BJ (cell line): ENCODE measurements at regions not wholly inside any gene's neighbourhood (a gene's known extent, or its start where the extent isn't known, plus 50 kb on each side); places are given as distances from the start of the nearest gene placed in this dataset.
A peak's percentile ranks its signal among the peaks of the same experiment; 100 is the strongest.

ENCODE experiments used
- CTCF ChIA-PET: fragments of 350-600 bp; formaldehyde crosslinking; extraction: SDS; loops from one replicate; lab custom pipeline; 2021; ENCODE audit warnings: antibody characterized with exemption, inconsistent platforms; lab: Yijun Ruan, JAX
- POLR2A ChIA-PET: fragments of 300-600 bp; sonication (Branson Sonifier 250); formaldehyde crosslinking; extraction: SDS; loops from one replicate; lab custom pipeline; 2021; ENCODE audit warnings: antibody characterized with exemption; lab: Charles Lee
- DNase-seq: peaks from one replicate; pipeline ENCODE4 v3.0.0-alpha.2; 2011; ENCODE audit warnings: low read depth
- H3K27me3 ChIP-seq: 2 replicates; pipeline ENCODE4 v1.6.0; 2011; ENCODE audit warnings: low read length; ENCODE audit not compliant: control insufficient read depth, insufficient read depth
- H3K36me3 ChIP-seq: 2 replicates; pipeline ENCODE4 v1.5.1; 2011; ENCODE audit warnings: low read length; ENCODE audit not compliant: control insufficient read depth, insufficient read depth
- H3K4me3 ChIP-seq: 2 replicates; pipeline ENCODE4 v1.5.1; 2011; ENCODE audit warnings: low read depth, mild to moderate bottlenecking, control low read depth, low read length
- CTCF ChIP-seq: IDR thresholded peaks from 2 replicates; pipeline ENCODE4 v1.5.1; 2011; ENCODE audit warnings: low read depth, mild to moderate bottlenecking, control low read depth, inconsistent platforms, low read length, moderate library complexity; ENCODE audit not compliant: insufficient read depth

GRCh38 chr6:9576521-9576920 lies 838.4 kb downstream of the TFAP2A start:
- H3K27me3 ChIP-seq, result no peaks in the 10 kb centered on the region
- no peak overlapping the region for H3K4me3 ChIP-seq
- POLR2A ChIA-PET, result no interaction called here
- H3K36me3 ChIP-seq, result no peaks in the 10 kb centered on the region
- DNase-seq, result no peak
- CTCF ChIA-PET, result no interaction called here
- no peak for TF ChIP-seq CTCF

- Histone ChIP-seq H3K27me3 (no peaks in the 10 kb centered on the region), H3K4me3 (no peak overlapping the region), H3K36me3 (no peaks in the 10 kb centered on the region)
- DNase-seq, result no peak
- ChIA-PET POLR2A (no interaction called here), CTCF (no interaction called here)
- no peak for TF ChIP-seq CTCF
Measured at GRCh38 chr6:9566096-9566495, 848.8 kb downstream of the TFAP2A start.

- CTCF ChIA-PET, result interaction anchor here (0.7 to 1.4 kb wide), 3 partner anchors 12 to 583 kb away, joined by 3 to 4 read pairs (median 3); no protein-coding TSS in a partner anchor
- POLR2A ChIA-PET, result interaction anchor here (0.6 kb wide), 1 partner anchor 752 kb away, joined by 9 read pairs; no protein-coding TSS in a partner anchor
- TF ChIP-seq CTCF, result no peak
- Histone ChIP-seq H3K4me3 (no peak overlapping the region), H3K27me3 (no peaks in the 10 kb centered on the region), H3K36me3 (no peaks in the 10 kb centered on the region)
- DNase-seq, result peak; percentile 10
Measured at GRCh38 chr6:9564021-9564420, 850.9 kb downstream of the TFAP2A start.

- no peak overlapping the region for H3K4me3 ChIP-seq
- ChIA-PET CTCF (interaction anchor here (0.7 to 1.4 kb wide), 3 partner anchors 11 to 583 kb away, joined by 3 to 4 read pairs (median 3); no protein-coding TSS in a partner anchor), POLR2A (interaction anchor here (0.6 kb wide), 1 partner anchor 753 kb away, joined by 9 read pairs; no protein-coding TSS in a partner anchor)
- no peaks in the 10 kb centered on the region for H3K36me3 ChIP-seq
- H3K27me3 ChIP-seq, result no peaks in the 10 kb centered on the region
- DNase-seq, result no peak
- TF ChIP-seq CTCF, result no peak
Measured at GRCh38 chr6:9563568-9563967, 851.3 kb downstream of the TFAP2A start.

- Histone ChIP-seq H3K36me3 (no peaks in the 10 kb centered on the region), H3K4me3 (no peak overlapping the region), H3K27me3 (no peaks in the 10 kb centered on the region)
- TF ChIP-seq CTCF, result no peak
- DNase-seq, result no peak
- POLR2A ChIA-PET, result no interaction called here
- CTCF ChIA-PET, result interaction anchor here (0.7 kb wide), 1 partner anchor 461 kb away, joined by 3 read pairs; no protein-coding TSS in a partner anchor
Measured at GRCh38 chr6:9554806-9555205, 860.1 kb downstream of the TFAP2A start.
